Activated CD8-positive, alpha-beta memory T cell treated with anti-CD3 and anti-CD28 coated beads for 36 hours (primary cell): ENCODE measurements at regions not wholly inside any gene's neighbourhood (a gene's known extent, or its start where the extent isn't known, plus 50 kb on each side); places are given as distances from the start of the nearest gene placed in this dataset.
"Not testable (repeated sequence)": the region's sequence is repeated elsewhere in the genome, so short reads cannot be mapped to it uniquely, and the experiment has no call there.

Source experiments
- CTCF ChIA-PET: fragments of 350-600 bp; sonication (Branson Sonifier 250); formaldehyde crosslinking; loops from one replicate; lab custom pipeline; 2021; ENCODE audit warnings: antibody characterized with exemption; lab: Charles Lee
- POLR2A ChIA-PET: fragments of 350-600 bp; sonication (Branson Sonifier 250); formaldehyde crosslinking; loops from one replicate; lab custom pipeline; 2021; ENCODE audit warnings: antibody characterized with exemption; lab: Charles Lee

- CTCF ChIA-PET, result no interaction called here
- POLR2A ChIA-PET, result no interaction called here
Observed at GRCh38 chr4:82255657-82256056, 118.1 kb downstream of the HNRNPD start.

GRCh38 chr4:82248903-82249632 is 124.7 kb downstream of the HNRNPD start:
- ChIA-PET POLR2A (no interaction called here), CTCF (no interaction called here)

- ChIA-PET POLR2A (no interaction called here), CTCF (no interaction called here)
Observed at GRCh38 chr4:82247629-82248028, 126.2 kb downstream of the HNRNPD start.

GRCh38 chr4:82247171-82247570 is 126.6 kb downstream of the HNRNPD start:
- CTCF ChIA-PET, result no interaction called here
- POLR2A ChIA-PET, result no interaction called here

- ChIA-PET CTCF (no interaction called here), POLR2A (no interaction called here)
Observed at GRCh38 chr4:82241534-82241933, 132.3 kb downstream of the HNRNPD start.

- ChIA-PET CTCF (no interaction called here), POLR2A (no interaction called here)
Observed at GRCh38 chr4:82240410-82240809, 133.4 kb downstream of the HNRNPD start.

GRCh38 chr4:82237142-82237541 is 136.6 kb downstream of the HNRNPD start:
- POLR2A ChIA-PET, CTCF ChIA-PET: not testable (repeated sequence)

GRCh38 chr4:82235346-82235745 is 138.4 kb downstream of the HNRNPD start:
- ChIA-PET CTCF (no interaction called here), POLR2A (no interaction called here)

GRCh38 chr4:82232891-82233290 is 140.9 kb downstream of the HNRNPD start:
- POLR2A ChIA-PET, result no interaction called here
- CTCF ChIA-PET, result no interaction called here

GRCh38 chr4:82231806-82232205 is 142.0 kb downstream of the HNRNPD start:
- ChIA-PET POLR2A (no interaction called here), CTCF (interaction anchor here (0.6 kb wide), 1 partner anchor 644 kb away, joined by 4 read pairs; no protein-coding TSS in a partner anchor)

- ChIA-PET POLR2A (no interaction called here), CTCF (no interaction called here)
Observed at GRCh38 chr4:82230306-82230705, 143.5 kb downstream of the HNRNPD start.

GRCh38 chr4:82225030-82225429 is 148.8 kb downstream of the HNRNPD start:
- ChIA-PET CTCF (no interaction called here), POLR2A (no interaction called here)

GRCh38 chr4:82223715-82224114 is 150.1 kb downstream of the HNRNPD start:
- ChIA-PET CTCF (no interaction called here), POLR2A (no interaction called here)

GRCh38 chr4:82219346-82219745 is 154.4 kb downstream of the HNRNPD start:
- POLR2A ChIA-PET, result no interaction called here
- CTCF ChIA-PET, result no interaction called here

- ChIA-PET CTCF (no interaction called here), POLR2A (no interaction called here)
Observed at GRCh38 chr4:82217986-82218715, 155.6 kb downstream of the HNRNPD start.

GRCh38 chr4:82216219-82216618 is 157.6 kb downstream of the HNRNPD start:
- CTCF ChIA-PET, result no interaction called here

GRCh38 chr4:82215800-82216199 is 158.0 kb downstream of the HNRNPD start:
- ChIA-PET CTCF (no interaction called here), POLR2A (no interaction called here)

More at GRCh38 chr4:82216219-82216618, 157.6 kb downstream of the HNRNPD start:
- POLR2A ChIA-PET, result no interaction called here

- CTCF ChIA-PET, result no interaction called here
- POLR2A ChIA-PET, result no interaction called here
Observed at GRCh38 chr4:82215039-82215438, 158.8 kb downstream of the HNRNPD start.

- ChIA-PET CTCF (no interaction called here), POLR2A (no interaction called here)
Observed at GRCh38 chr4:82213485-82214417, 160.0 kb downstream of the HNRNPD start.
